ENCODE measurements at regions not wholly inside any gene's neighbourhood (a gene's known extent, or its start where the extent isn't known, plus 50 kb on each side); places are given as distances from the start of the nearest gene placed in this dataset.

DNA sequence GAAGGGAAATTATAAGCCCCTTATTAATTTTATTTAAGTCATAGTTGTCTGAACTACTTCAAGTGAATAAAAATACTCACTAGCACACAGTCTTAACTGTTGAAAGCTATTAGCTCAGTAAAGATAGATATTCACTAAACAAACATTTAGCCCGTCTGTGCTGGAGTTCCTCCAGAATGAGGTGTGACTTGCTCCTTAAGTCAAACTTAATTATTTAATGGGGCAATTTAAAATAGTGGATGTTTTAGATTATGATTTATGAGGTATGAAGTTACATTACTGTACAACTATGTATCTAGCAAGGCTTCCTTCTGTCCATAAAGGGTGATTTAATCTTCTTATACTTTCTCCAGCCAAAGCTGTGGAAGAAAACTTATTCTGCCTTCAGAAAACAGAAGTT, 414.0 kb upstream of the FLRT2 start:
- peaks cover 0 to 4% (median 0%) of the 10 kb centered on the region in 5 donors for H3K4me1 ChIP-seq (ENCODE audit: control insufficient read depth in 5 of 5, insufficient read depth in 5 of 5, low read length in 5 of 5)
- H3K4me3 ChIP-seq (ENCODE audit: low read depth in 1 of 5, low read length in 5 of 5) = no peak overlapping the region
- H3K36me3 ChIP-seq (ENCODE audit: control insufficient read depth in 5 of 5, insufficient read depth in 5 of 5, low read length in 5 of 5) = no peaks in the 10 kb centered on the region
- no peaks in the 10 kb centered on the region for H3K27me3 ChIP-seq (ENCODE audit: control insufficient read depth in 5 of 5, insufficient read depth in 4 of 5, low read length in 5 of 5)
- H3K9me3 ChIP-seq (ENCODE audit: control insufficient read depth in 5 of 5, low read length in 5 of 5) = peaks cover 0 to 6% (median 5%) of the 10 kb centered on the region in 5 donors
- H3K27ac ChIP-seq (ENCODE audit: low read depth, low read length) = no peak overlapping the region
- H3K9ac ChIP-seq (ENCODE audit: low read length in 5 of 5) = no peak overlapping the region

DNA sequence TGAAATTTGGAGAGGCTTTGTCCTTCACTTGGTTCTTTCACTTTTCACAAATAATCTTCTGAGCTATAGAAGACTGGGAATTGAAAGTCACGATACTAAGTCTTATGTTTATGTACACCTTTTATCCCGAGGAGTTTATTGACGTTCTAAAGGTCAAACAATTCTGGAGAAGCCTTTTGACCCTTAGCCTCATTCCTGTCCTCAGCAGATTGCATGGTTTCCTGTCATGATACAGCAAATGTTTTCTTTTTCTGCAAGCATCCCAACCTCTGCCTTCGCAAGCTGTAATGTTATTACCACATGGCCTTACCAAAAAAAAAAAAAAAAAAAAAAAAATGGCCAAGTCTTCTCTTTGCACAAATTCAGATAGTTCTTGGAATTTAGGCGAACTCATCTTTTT, 411.7 kb upstream of the FLRT2 start:
- Histone ChIP-seq H3K4me3 (ENCODE audit: low read depth in 1 of 5, low read length in 5 of 5) (no peak overlapping the region), H3K27ac (ENCODE audit: low read depth, low read length) (no peak overlapping the region), H3K9ac (ENCODE audit: low read length in 5 of 5) (no peak overlapping the region), H3K27me3 (ENCODE audit: control insufficient read depth in 5 of 5, insufficient read depth in 4 of 5, low read length in 5 of 5) (no peaks in the 10 kb centered on the region), H3K4me1 (ENCODE audit: control insufficient read depth in 5 of 5, insufficient read depth in 5 of 5, low read length in 5 of 5) (peaks cover 0 to 4% (median 0%) of the 10 kb centered on the region in 5 donors), H3K9me3 (ENCODE audit: control insufficient read depth in 5 of 5, low read length in 5 of 5) (no peaks in the 10 kb centered on the region), H3K36me3 (ENCODE audit: control insufficient read depth in 5 of 5, insufficient read depth in 5 of 5, low read length in 5 of 5) (no peaks in the 10 kb centered on the region)

DNA sequence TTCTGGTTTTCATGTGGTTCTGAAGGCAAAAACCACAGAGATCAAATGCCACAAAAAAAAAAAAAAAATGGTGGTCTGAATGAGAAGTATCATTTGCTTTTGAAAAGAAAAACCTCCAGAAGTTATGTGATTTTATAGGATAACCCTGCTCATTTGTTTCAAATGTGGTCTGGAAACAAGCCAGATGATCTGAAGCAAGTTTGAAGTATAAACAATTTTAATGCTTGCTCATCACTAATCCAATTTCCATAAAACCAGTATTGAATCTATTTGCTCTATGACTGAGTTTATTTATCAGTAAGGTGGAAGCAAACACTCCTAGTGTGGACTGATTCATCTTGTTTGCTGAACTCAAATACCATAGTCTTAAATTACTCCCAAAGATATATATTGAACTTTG, 407.3 kb upstream of the FLRT2 start:
- H3K4me1 ChIP-seq (ENCODE audit: control insufficient read depth in 5 of 5, insufficient read depth in 5 of 5, low read length in 5 of 5) = peaks cover 0 to 4% (median 0%) of the 10 kb centered on the region in 5 donors

DNA sequence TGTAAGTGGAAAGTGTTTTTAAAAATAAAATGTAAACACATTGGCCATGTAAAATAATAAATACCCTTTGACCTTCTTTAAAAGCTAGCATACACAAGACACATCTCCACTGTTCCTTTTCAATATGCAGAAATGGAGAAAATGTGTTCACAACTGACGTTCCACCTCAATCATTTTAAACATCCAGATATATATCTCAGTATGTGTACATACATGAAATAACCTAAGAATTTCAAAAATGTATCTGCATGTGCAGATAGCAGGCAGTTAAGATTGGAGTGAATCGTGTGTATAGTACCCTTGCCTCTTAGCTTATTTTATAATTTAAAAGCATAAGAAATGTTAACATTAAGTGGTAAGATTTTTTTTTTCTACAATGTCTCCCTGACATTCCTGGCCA, 406.2 kb upstream of the FLRT2 start:
- H3K36me3 ChIP-seq (ENCODE audit: control insufficient read depth in 5 of 5, insufficient read depth in 5 of 5, low read length in 5 of 5) = no peaks in the 10 kb centered on the region
- no peaks in the 10 kb centered on the region for H3K9me3 ChIP-seq (ENCODE audit: control insufficient read depth in 5 of 5, low read length in 5 of 5)
- H3K9ac ChIP-seq (ENCODE audit: low read length in 5 of 5) = no peak overlapping the region
- no peak overlapping the region for H3K4me3 ChIP-seq (ENCODE audit: low read depth in 1 of 5, low read length in 5 of 5)
- H3K27me3 ChIP-seq (ENCODE audit: control insufficient read depth in 5 of 5, insufficient read depth in 4 of 5, low read length in 5 of 5) = no peaks in the 10 kb centered on the region
- H3K4me1 ChIP-seq (ENCODE audit: control insufficient read depth in 5 of 5, insufficient read depth in 5 of 5, low read length in 5 of 5) = no peaks in the 10 kb centered on the region
- H3K27ac ChIP-seq (ENCODE audit: low read depth, low read length) = no peak overlapping the region

More for the DNA sequence above, 407.3 kb upstream of the FLRT2 start:
- Histone ChIP-seq H3K9me3 (ENCODE audit: control insufficient read depth in 5 of 5, low read length in 5 of 5) (no peaks in the 10 kb centered on the region), H3K9ac (ENCODE audit: low read length in 5 of 5) (no peak overlapping the region), H3K36me3 (ENCODE audit: control insufficient read depth in 5 of 5, insufficient read depth in 5 of 5, low read length in 5 of 5) (no peaks in the 10 kb centered on the region), H3K27me3 (ENCODE audit: control insufficient read depth in 5 of 5, insufficient read depth in 4 of 5, low read length in 5 of 5) (no peaks in the 10 kb centered on the region), H3K4me3 (ENCODE audit: low read depth in 1 of 5, low read length in 5 of 5) (no peak overlapping the region), H3K27ac (ENCODE audit: low read depth, low read length) (no peak overlapping the region)

DNA sequence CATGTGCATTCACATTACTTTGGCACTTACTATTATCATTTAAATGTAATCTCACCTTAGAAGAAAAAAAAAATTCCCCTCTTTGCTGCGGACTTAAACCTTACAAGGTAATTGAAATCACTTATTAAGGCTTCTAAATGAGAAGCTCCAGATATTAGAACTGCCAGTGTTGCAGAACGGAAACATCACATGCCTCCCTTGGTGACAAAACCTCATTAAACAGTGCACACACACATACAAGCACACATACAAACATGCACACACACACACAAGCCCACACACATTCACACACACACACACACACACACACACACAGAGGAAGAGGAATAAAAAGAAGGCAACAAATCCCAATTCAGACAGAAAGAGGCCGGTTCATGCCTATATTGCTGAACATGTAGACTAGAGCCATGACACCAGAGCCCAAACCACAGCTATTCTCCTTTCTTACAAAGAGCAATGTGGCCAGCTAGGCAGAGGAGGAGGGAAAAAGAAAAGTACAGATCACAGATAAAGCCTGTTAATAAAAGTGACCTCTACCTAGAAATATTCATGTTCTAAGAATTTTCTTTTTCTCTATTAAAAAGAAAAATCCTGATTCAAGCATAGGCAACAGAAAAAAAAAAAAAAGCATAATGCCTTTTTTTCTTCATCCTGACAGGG, 405.2 kb upstream of the FLRT2 start:
- Histone ChIP-seq H3K36me3 (ENCODE audit: control insufficient read depth in 5 of 5, insufficient read depth in 5 of 5, low read length in 5 of 5) (no peaks in the 10 kb centered on the region), H3K27ac (ENCODE audit: low read depth, low read length) (no peak overlapping the region), H3K4me1 (ENCODE audit: control insufficient read depth in 5 of 5, insufficient read depth in 5 of 5, low read length in 5 of 5) (peaks cover 0 to 3% (median 0%) of the 10 kb centered on the region in 5 donors), H3K4me3 (ENCODE audit: low read depth in 1 of 5, low read length in 5 of 5) (no peak overlapping the region), H3K27me3 (ENCODE audit: control insufficient read depth in 5 of 5, insufficient read depth in 4 of 5, low read length in 5 of 5) (no peaks in the 10 kb centered on the region), H3K9me3 (ENCODE audit: control insufficient read depth in 5 of 5, low read length in 5 of 5) (no peaks in the 10 kb centered on the region), H3K9ac (ENCODE audit: low read length in 5 of 5) (no peak overlapping the region)

DNA sequence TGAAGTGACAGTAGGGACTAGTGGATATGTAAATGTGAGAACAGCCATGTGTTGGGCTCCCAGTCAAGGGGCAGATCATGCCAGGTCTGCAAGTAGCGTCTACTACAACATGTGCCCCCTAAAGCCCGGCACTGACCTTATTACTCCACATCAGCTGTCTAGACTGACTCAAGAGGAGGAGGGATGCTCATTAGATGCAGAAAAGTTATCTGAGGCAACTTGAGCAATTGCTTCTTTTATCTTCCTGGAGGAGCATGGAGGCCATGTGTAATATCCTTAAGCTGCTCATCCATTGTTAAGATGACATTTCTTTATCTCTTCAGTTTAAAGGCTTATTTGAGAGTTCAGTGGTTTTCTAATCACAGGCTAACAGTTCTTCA, 404.7 kb upstream of the FLRT2 start:
- Histone ChIP-seq H3K27ac (ENCODE audit: low read depth, low read length) (no peak overlapping the region), H3K27me3 (ENCODE audit: control insufficient read depth in 5 of 5, insufficient read depth in 4 of 5, low read length in 5 of 5) (no peaks in the 10 kb centered on the region), H3K9ac (ENCODE audit: low read length in 5 of 5) (no peak overlapping the region), H3K4me1 (ENCODE audit: control insufficient read depth in 5 of 5, insufficient read depth in 5 of 5, low read length in 5 of 5) (peaks cover 0 to 3% (median 0%) of the 10 kb centered on the region in 5 donors), H3K9me3 (ENCODE audit: control insufficient read depth in 5 of 5, low read length in 5 of 5) (no peaks in the 10 kb centered on the region), H3K36me3 (ENCODE audit: control insufficient read depth in 5 of 5, insufficient read depth in 5 of 5, low read length in 5 of 5) (no peaks in the 10 kb centered on the region), H3K4me3 (ENCODE audit: low read depth in 1 of 5, low read length in 5 of 5) (no peak overlapping the region)

DNA sequence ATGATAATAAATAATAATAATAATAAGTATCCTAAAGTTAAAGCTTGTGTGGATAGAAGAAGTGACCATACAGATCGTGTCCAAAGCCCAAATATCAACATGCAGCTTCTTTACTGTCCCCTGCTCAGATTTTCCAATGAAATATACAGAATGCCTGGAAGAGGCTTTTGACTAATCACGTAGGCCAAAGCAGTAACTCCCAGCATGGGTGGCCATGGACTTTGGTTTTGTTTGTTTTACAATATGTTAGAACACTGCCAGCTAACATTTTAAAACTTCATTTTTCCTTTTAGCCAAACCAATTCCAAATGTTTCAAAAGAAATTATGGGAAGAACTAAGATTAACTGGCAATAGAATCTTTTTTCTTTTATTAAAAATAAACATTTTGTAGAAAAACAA, 400.0 kb upstream of the FLRT2 start:
- Histone ChIP-seq H3K9ac (ENCODE audit: low read length in 5 of 5) (no peak overlapping the region), H3K9me3 (ENCODE audit: control insufficient read depth in 5 of 5, low read length in 5 of 5) (peaks cover 0 to 3% (median 2%) of the 10 kb centered on the region in 5 donors), H3K4me3 (ENCODE audit: low read depth in 1 of 5, low read length in 5 of 5) (no peak overlapping the region), H3K27me3 (ENCODE audit: control insufficient read depth in 5 of 5, insufficient read depth in 4 of 5, low read length in 5 of 5) (no peaks in the 10 kb centered on the region), H3K4me1 (ENCODE audit: control insufficient read depth in 5 of 5, insufficient read depth in 5 of 5, low read length in 5 of 5) (peaks cover 0 to 4% (median 0%) of the 10 kb centered on the region in 5 donors), H3K36me3 (ENCODE audit: control insufficient read depth in 5 of 5, insufficient read depth in 5 of 5, low read length in 5 of 5) (no peaks in the 10 kb centered on the region), H3K27ac (ENCODE audit: low read depth, low read length) (no peak overlapping the region)

DNA sequence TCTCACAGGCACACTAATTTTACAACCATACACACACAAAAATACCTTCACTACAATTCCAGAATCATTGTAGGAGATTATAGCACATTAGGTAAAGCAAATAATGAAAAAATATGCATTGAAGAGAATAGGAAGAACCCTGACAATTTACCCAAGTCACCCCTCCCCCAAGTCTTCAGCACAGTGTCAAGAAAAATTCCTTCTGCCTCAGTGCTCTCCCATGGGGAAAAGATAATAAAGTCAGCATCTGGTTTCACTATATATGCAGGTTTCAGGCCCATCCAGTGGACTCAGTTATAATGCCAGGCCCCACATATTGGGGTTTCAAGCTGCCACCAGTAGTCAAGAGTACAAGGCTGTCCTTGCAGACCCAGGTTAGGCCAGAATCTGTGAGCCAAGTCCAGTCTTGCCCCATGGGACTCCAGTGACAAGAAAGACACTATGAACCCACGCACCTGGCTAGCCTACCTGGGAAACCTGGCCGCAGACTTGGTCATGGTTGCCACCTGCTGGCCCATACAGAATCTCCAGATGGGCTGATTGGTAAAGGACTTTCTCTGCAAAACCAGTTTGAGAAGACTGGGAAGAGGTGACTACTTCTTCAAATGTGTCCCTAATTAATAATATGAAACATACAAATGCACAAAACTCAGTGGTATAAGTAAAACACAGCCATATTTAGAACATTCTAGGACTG, 398.6 kb upstream of the FLRT2 start:
- H3K27me3 ChIP-seq (ENCODE audit: control insufficient read depth in 5 of 5, insufficient read depth in 4 of 5, low read length in 5 of 5) = no peaks in the 10 kb centered on the region
- no peaks in the 10 kb centered on the region for H3K36me3 ChIP-seq (ENCODE audit: control insufficient read depth in 5 of 5, insufficient read depth in 5 of 5, low read length in 5 of 5)

DNA sequence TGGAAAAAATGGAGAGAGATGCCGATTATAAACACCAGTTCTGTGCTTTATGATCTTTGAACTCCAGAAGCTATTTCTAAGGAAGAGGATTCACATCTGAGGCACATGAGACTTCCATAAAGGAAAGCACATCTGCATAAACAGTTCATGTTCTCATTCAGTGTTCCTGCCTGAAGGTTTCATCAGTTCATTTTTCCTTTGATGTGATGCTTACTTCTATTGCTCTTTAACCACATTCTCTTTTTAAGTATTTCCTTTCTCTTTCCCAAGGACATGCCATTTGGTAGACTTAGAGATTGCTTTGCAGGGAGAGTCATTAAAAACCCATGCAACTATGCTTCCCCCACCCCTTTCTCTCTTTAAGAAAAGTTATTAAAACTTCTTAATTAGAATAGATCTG, 387.0 kb upstream of the FLRT2 start:
- no peaks in the 10 kb centered on the region for H3K4me1 ChIP-seq (ENCODE audit: control insufficient read depth in 5 of 5, insufficient read depth in 5 of 5, low read length in 5 of 5)
- H3K4me3 ChIP-seq (ENCODE audit: low read depth in 1 of 5, low read length in 5 of 5) = no peak overlapping the region
- no peaks in the 10 kb centered on the region for H3K36me3 ChIP-seq (ENCODE audit: control insufficient read depth in 5 of 5, insufficient read depth in 5 of 5, low read length in 5 of 5)
- no peaks in the 10 kb centered on the region for H3K27me3 ChIP-seq (ENCODE audit: control insufficient read depth in 5 of 5, insufficient read depth in 4 of 5, low read length in 5 of 5)
- H3K9ac ChIP-seq (ENCODE audit: low read length in 5 of 5) = no peak overlapping the region
- no peak overlapping the region for H3K27ac ChIP-seq (ENCODE audit: low read depth, low read length)
- H3K9me3 ChIP-seq (ENCODE audit: control insufficient read depth in 5 of 5, low read length in 5 of 5) = no peaks in the 10 kb centered on the region

More for the DNA sequence above, 398.6 kb upstream of the FLRT2 start:
- Histone ChIP-seq H3K27ac (ENCODE audit: low read depth, low read length) (no peak overlapping the region), H3K9me3 (ENCODE audit: control insufficient read depth in 5 of 5, low read length in 5 of 5) (peaks cover 0 to 5% (median 3%) of the 10 kb centered on the region in 5 donors), H3K4me3 (ENCODE audit: low read depth in 1 of 5, low read length in 5 of 5) (no peak overlapping the region), H3K4me1 (ENCODE audit: control insufficient read depth in 5 of 5, insufficient read depth in 5 of 5, low read length in 5 of 5) (peaks cover 0 to 4% (median 0%) of the 10 kb centered on the region in 5 donors), H3K9ac (ENCODE audit: low read length in 5 of 5) (no peak overlapping the region)

DNA sequence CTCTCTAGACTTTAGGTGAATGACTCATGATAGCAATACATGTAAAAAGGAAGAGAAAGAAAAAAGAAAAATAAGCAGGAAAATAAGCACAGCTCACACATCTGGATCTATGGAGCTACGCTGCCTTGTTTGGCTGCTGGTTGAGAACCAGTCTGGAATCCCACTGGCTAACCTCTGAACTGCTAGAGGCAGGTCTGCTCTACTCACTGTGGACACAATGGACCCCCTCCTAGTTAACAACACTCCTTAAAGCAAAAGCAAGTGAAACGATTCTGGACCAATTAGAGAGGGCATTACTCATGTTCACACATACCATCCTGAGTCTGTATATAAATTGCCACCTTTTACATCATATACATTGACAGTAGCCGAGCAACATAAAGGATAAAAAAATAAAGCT, 383.2 kb upstream of the FLRT2 start:
- H3K9me3 ChIP-seq (ENCODE audit: control insufficient read depth in 5 of 5, low read length in 5 of 5) = no peaks in the 10 kb centered on the region
- H3K36me3 ChIP-seq (ENCODE audit: control insufficient read depth in 5 of 5, insufficient read depth in 5 of 5, low read length in 5 of 5) = no peaks in the 10 kb centered on the region
- no peaks in the 10 kb centered on the region for H3K4me1 ChIP-seq (ENCODE audit: control insufficient read depth in 5 of 5, insufficient read depth in 5 of 5, low read length in 5 of 5)
- no peak overlapping the region for H3K4me3 ChIP-seq (ENCODE audit: low read depth in 1 of 5, low read length in 5 of 5)
- no peak overlapping the region for H3K27ac ChIP-seq (ENCODE audit: low read depth, low read length)
- H3K9ac ChIP-seq (ENCODE audit: low read length in 5 of 5) = no peak overlapping the region
- no peaks in the 10 kb centered on the region for H3K27me3 ChIP-seq (ENCODE audit: control insufficient read depth in 5 of 5, insufficient read depth in 4 of 5, low read length in 5 of 5)
